Endothelial cell (in vitro differentiated cells): ENCODE measurements at regions not wholly inside any gene's neighbourhood (a gene's known extent, or its start where the extent isn't known, plus 50 kb on each side); places are given as distances from the start of the nearest gene placed in this dataset.

ENCODE experiments used
- DNase-seq: peaks from one replicate; pipeline ENCODE4 v3.0.0; 2021; ENCODE audit warnings: low spot score
- H3K27ac Mint-ChIP-seq: one replicate; pipeline ENCODE4 v1.8.0; 2021; ENCODE audit warnings: mixed read lengths, inconsistent platforms; ENCODE audit not compliant: unreplicated experiment
- H3K27me3 Mint-ChIP-seq: one replicate; pipeline ENCODE4 v1.8.0; 2021; ENCODE audit warnings: mild to moderate bottlenecking, moderate library complexity, mixed read lengths, inconsistent platforms; ENCODE audit not compliant: unreplicated experiment
- H3K36me3 Mint-ChIP-seq: one replicate; pipeline ENCODE4 v1.8.0; 2021; ENCODE audit warnings: mild to moderate bottlenecking, low read depth, mixed read lengths, inconsistent platforms; ENCODE audit not compliant: unreplicated experiment
- H3K4me1 Mint-ChIP-seq: one replicate; pipeline ENCODE4 v1.8.0; 2021; ENCODE audit warnings: mild to moderate bottlenecking, mixed read lengths, inconsistent platforms; ENCODE audit not compliant: unreplicated experiment
- H3K4me3 Mint-ChIP-seq: one replicate; pipeline ENCODE4 v1.8.0; 2021; ENCODE audit warnings: mild to moderate bottlenecking, mixed read lengths, inconsistent platforms; ENCODE audit not compliant: unreplicated experiment
- H3K9me3 Mint-ChIP-seq: one replicate; pipeline ENCODE4 v1.8.0; 2021; ENCODE audit warnings: mixed read lengths, inconsistent platforms; ENCODE audit not compliant: unreplicated experiment
- TF ChIP-seq, protein P1 (sequence below): fragments of 200-600 bp; sonication (generic); IDR thresholded peaks from one replicate; pipeline ENCODE4 v1.5.0; 2021; ENCODE audit warnings: antibody characterized with exemption; ENCODE audit not compliant: unreplicated experiment

DNA sequence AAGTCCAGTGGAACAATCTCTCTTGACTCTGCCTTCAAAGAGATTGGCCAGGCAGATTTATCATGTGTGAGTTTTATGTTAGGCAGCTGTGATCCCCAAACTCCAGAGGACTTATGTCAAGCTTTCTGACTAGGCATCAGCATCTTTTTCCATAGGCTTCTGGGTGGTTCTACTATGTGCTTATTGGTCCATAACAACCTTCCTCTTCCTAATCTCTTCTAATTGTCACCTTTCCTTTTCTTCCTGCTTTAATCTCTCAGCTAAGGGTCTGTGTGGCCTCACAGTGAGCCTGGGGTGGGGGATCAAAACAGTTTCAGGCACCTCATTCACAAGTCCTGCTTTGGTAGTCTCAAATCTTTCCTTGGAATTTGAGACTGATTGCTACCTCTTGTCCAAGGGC is 170.9 kb upstream of the CHD1 start:
- Mint-ChIP-seq H3K4me3 (no peak overlapping the region), H3K4me1 (no peaks in the 10 kb centered on the region), H3K27ac (no peak overlapping the region), H3K9me3 (no peaks in the 10 kb centered on the region), H3K27me3 (peaks cover 1% of the 10 kb centered on the region), H3K36me3 (no peaks in the 10 kb centered on the region)
- TF ChIP-seq, protein P1, sequence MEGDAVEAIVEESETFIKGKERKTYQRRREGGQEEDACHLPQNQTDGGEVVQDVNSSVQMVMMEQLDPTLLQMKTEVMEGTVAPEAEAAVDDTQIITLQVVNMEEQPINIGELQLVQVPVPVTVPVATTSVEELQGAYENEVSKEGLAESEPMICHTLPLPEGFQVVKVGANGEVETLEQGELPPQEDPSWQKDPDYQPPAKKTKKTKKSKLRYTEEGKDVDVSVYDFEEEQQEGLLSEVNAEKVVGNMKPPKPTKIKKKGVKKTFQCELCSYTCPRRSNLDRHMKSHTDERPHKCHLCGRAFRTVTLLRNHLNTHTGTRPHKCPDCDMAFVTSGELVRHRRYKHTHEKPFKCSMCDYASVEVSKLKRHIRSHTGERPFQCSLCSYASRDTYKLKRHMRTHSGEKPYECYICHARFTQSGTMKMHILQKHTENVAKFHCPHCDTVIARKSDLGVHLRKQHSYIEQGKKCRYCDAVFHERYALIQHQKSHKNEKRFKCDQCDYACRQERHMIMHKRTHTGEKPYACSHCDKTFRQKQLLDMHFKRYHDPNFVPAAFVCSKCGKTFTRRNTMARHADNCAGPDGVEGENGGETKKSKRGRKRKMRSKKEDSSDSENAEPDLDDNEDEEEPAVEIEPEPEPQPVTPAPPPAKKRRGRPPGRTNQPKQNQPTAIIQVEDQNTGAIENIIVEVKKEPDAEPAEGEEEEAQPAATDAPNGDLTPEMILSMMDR, result no peak
- DNase-seq, result no peak

DNA sequence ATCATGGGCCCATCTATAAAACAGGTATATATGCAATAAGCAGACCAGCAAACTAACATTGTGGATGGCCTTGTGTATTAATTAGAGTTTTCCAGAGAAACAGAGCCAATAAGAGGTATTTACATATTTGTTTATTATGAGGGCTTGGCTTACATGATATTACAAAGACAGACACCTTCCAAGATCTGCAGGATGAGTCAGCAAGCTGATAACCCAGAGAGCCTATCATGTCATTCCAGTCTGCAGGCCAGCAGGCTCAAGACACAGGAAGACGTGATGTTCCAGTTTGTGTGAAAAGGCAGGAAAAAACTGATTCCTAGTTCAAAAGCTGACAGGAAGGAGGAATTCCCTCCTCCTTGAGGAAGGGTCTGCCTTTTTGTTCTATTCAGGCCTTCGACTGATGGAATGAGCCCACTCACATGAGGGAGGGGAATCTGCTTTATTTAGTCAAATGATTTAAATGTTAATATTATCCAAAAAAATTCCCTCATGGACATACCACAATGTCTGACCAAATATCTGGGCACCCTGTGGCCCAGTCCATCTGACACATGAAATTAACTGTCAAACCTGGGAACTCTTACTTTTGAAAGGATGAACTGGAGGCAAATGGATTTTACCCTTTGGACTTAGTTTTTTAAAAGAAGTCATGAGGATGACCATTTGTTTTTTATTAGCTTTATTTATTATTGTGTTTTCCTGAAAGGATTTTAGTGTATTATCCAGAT is 161.2 kb upstream of the CHD1 start:
- no peaks in the 10 kb centered on the region for H3K36me3 Mint-ChIP-seq
- DNase-seq, result no peak
- H3K27me3 Mint-ChIP-seq, result no peaks in the 10 kb centered on the region
- H3K4me3 Mint-ChIP-seq, result no peak overlapping the region
- no peak overlapping the region for H3K27ac Mint-ChIP-seq
- peaks cover 5% of the 10 kb centered on the region for H3K4me1 Mint-ChIP-seq
- H3K9me3 Mint-ChIP-seq, result no peaks in the 10 kb centered on the region
- TF ChIP-seq, protein P1, result no peak

DNA sequence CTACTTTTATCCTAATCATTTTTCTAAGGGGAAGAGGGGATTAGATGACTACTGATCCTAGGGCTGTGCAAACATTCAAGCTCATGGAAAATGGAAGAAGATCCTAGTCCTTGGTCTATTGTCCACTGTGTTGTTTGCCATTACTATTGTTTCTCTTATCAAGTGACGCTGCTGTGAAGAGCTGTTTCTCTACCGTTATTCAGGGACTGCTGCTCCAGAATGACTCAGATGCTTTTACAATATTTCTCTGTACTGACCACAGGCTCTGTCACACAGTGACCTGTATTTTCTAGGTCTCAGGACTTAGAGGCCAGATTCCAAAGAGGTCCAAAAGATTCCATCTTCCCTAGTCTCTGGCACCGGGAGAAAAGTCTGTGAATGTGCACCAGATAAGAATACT is 159.5 kb upstream of the CHD1 start:
- Mint-ChIP-seq H3K4me1 (peaks cover 5% of the 10 kb centered on the region), H3K27me3 (no peaks in the 10 kb centered on the region), H3K9me3 (no peaks in the 10 kb centered on the region), H3K36me3 (no peaks in the 10 kb centered on the region), H3K27ac (no peak overlapping the region), H3K4me3 (no peak overlapping the region)
- TF ChIP-seq, protein P1, result no peak
- no peak for DNase-seq

DNA sequence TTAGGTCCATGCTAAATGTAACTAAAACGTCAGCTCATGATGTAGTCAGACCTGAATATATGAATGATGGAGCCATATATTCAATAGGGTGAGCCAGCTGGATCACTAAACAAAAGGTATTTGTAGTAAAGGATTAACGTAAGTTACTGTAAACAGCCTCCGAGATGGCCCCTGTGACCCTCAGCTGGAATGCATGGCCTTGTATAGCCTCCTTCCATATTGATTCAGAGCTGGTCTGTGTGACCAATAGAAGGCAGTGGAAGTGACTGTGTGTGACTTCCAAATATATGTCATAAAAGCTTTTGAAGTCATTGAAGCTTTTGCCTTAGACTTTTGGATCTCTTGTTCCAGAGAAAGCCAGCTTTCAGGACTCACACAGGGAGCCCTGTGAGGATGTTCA is 154.4 kb upstream of the CHD1 start:
- Mint-ChIP-seq H3K27me3 (no peaks in the 10 kb centered on the region), H3K36me3 (no peaks in the 10 kb centered on the region), H3K27ac (no peak overlapping the region), H3K4me1 (peaks cover under 1% of the 10 kb centered on the region), H3K4me3 (no peak overlapping the region), H3K9me3 (no peaks in the 10 kb centered on the region)
- TF ChIP-seq, protein P1, result no peak
- no peak for DNase-seq

DNA sequence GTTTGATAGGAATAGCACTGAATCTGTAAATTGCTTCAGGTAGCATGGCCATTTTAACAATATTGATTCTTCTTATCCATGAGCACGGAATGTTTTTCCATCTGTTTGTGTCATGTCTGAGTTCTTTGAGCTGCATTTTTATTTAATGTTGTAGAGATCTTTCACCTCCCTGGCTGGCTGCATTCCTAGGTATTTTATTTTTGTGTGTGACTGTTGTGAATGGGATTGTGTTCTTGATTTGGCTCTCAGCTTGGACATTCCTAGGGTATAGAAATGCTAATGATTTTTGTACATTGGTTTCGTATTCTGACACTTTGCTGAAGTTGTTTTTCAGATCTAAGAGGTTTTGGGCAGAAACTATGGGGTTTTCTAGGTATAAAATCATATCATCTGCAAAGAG is 152.9 kb upstream of the CHD1 start:
- TF ChIP-seq, protein P1, result no peak
- H3K4me1 Mint-ChIP-seq, result no peaks in the 10 kb centered on the region
- H3K36me3 Mint-ChIP-seq, result no peaks in the 10 kb centered on the region
- H3K4me3 Mint-ChIP-seq, result no peak overlapping the region
- H3K9me3 Mint-ChIP-seq, result no peaks in the 10 kb centered on the region
- DNase-seq, result no peak
- no peaks in the 10 kb centered on the region for H3K27me3 Mint-ChIP-seq
- H3K27ac Mint-ChIP-seq, result no peak overlapping the region
